Karpas-422 (cell line): ENCODE measurements at regions not wholly inside any gene's neighbourhood (a gene's known extent, or its start where the extent isn't known, plus 50 kb on each side); places are given as distances from the start of the nearest gene placed in this dataset.

Experiments
- DNase-seq: peaks from one replicate; pipeline ENCODE4 v3.0.0-alpha.2; 2015
- H2AFZ ChIP-seq: fragments of 200-600 bp; sonication (generic); 2 replicates; pipeline ENCODE4 v1.6.1; 2014; ENCODE audit warnings: antibody characterized with exemption, low read length, mixed read lengths
- H3K27ac ChIP-seq: fragments of 200-600 bp; sonication (generic); 2 replicates; pipeline ENCODE4 v1.5.1; 2014; ENCODE audit warnings: mild to moderate bottlenecking, low read length, moderate library complexity
- H3K27me3 ChIP-seq: fragments of 200-600 bp; sonication (generic); 2 replicates; pipeline ENCODE4 v1.6.1; 2014; ENCODE audit warnings: low read length, mixed read lengths
- H3K36me3 ChIP-seq: fragments of 200-600 bp; sonication (generic); 2 replicates; pipeline ENCODE4 v1.6.1; 2014; ENCODE audit warnings: low read length, mixed read lengths; ENCODE audit not compliant: insufficient read depth
- H3K4me1 ChIP-seq: fragments of 200-600 bp; sonication (generic); 2 replicates; pipeline ENCODE4 v1.6.1; 2014; ENCODE audit warnings: mild to moderate bottlenecking, low read length, mixed read lengths
- H3K4me2 ChIP-seq: fragments of 200-600 bp; sonication (generic); 2 replicates; pipeline ENCODE4 v1.6.1; 2014; ENCODE audit warnings: low read length, low read depth, mild to moderate bottlenecking; ENCODE audit not compliant: poor library complexity, severe bottlenecking
- H3K4me3 ChIP-seq: fragments of 200-600 bp; sonication (generic); 2 replicates; pipeline ENCODE4 v1.5.1; 2014; ENCODE audit warnings: mild to moderate bottlenecking, antibody characterized with exemption, low read length, mixed read lengths
- H3K79me2 ChIP-seq: fragments of 200-600 bp; sonication (generic); 2 replicates; pipeline ENCODE4 v1.6.1; 2014; ENCODE audit warnings: mild to moderate bottlenecking, low read length, mixed read lengths
- H3K9ac ChIP-seq: fragments of 200-600 bp; sonication (generic); 2 replicates; pipeline ENCODE4 v1.6.0; 2014; ENCODE audit warnings: low read length
- H3K9me2 ChIP-seq: fragments of 200-600 bp; sonication (generic), shearing (Covaris generic); replicated peaks from 2 replicates; pipeline ENCODE4 v1.6.0; 2014; ENCODE audit warnings: mild to moderate bottlenecking, low read length, moderate library complexity; ENCODE audit not compliant: insufficient read depth
- H3K9me3 ChIP-seq: fragments of 300-700, 200-600 bp; sonication (generic); 2 replicates; pipeline ENCODE4 v1.6.1; 2014; ENCODE audit warnings: low read length, mixed read lengths
- H4K20me1 ChIP-seq: fragments of 200-600 bp; sonication (generic); 2 replicates; pipeline ENCODE4 v1.6.1; 2014; ENCODE audit warnings: mild to moderate bottlenecking, antibody characterized with exemption, low read length, low read depth; ENCODE audit not compliant: insufficient read depth

DNA sequence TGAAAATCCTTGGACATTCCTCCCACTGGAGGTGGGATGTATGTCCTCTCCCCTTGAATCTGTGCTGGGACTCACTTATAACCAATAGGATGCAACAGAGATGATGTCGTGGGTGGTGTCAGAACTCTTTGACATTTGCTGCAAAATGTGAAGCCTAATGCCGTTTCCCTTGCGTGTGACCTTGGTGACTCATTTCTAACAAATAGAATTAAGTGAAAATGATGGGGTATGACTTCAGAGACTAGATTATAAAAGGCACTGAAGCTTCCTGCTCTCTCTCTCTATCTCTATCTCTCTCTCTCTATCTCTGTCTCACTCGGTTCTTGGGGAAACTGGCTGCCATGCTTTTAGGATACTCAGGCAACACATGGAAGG, 126.1 kb upstream of the STC2 start:
- DNase-seq, result no peak
- no peak overlapping the region for H3K4me2 ChIP-seq
- no peaks in the 10 kb centered on the region for H3K36me3 ChIP-seq
- H3K4me3 ChIP-seq, result no peak overlapping the region
- no peaks in the 10 kb centered on the region for H3K9me3 ChIP-seq
- no peaks in the 10 kb centered on the region for H3K9me2 ChIP-seq
- H2AFZ ChIP-seq, result no peak overlapping the region
- H3K27ac ChIP-seq, result no peak overlapping the region
- H4K20me1 ChIP-seq, result no peaks in the 10 kb centered on the region
- no peaks in the 10 kb centered on the region for H3K4me1 ChIP-seq
- 0 out of 2 replicates have a peak, but pooled peaks cover 2% of the 10 kb centered on the region for H3K27me3 ChIP-seq
- H3K9ac ChIP-seq, result no peak overlapping the region
- no peaks in the 10 kb centered on the region for H3K79me2 ChIP-seq

DNA sequence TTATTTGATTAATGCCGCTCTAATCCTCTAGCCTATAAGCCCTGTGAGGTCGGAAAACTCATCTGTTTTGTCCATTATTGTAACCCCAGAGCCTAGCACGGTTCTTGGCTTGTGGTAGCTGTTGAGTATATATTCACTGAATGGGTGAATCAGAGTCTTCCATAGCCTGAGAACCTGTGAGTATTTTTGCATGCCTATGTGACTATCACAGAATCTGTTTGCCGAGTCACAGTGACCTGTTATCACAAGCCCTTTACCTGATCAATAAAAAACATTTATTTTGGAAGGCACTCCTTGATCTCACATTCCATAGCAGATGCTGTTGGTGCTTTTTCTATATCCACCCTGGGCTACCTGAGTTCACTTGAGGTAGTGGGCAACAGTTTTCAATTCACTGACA, 125.0 kb upstream of the STC2 start:
- no peak overlapping the region for H3K4me2 ChIP-seq
- H3K79me2 ChIP-seq, result no peaks in the 10 kb centered on the region
- DNase-seq, result no peak
- no peak overlapping the region for H3K9ac ChIP-seq
- H3K27ac ChIP-seq, result no peak overlapping the region
- H2AFZ ChIP-seq, result no peak overlapping the region
- H3K4me1 ChIP-seq, result no peaks in the 10 kb centered on the region
- H3K9me2 ChIP-seq, result no peaks in the 10 kb centered on the region
- H4K20me1 ChIP-seq, result no peaks in the 10 kb centered on the region
- H3K36me3 ChIP-seq, result no peaks in the 10 kb centered on the region
- no peaks in the 10 kb centered on the region for H3K9me3 ChIP-seq
- no peaks in the 10 kb centered on the region for H3K27me3 ChIP-seq
- no peak overlapping the region for H3K4me3 ChIP-seq

DNA sequence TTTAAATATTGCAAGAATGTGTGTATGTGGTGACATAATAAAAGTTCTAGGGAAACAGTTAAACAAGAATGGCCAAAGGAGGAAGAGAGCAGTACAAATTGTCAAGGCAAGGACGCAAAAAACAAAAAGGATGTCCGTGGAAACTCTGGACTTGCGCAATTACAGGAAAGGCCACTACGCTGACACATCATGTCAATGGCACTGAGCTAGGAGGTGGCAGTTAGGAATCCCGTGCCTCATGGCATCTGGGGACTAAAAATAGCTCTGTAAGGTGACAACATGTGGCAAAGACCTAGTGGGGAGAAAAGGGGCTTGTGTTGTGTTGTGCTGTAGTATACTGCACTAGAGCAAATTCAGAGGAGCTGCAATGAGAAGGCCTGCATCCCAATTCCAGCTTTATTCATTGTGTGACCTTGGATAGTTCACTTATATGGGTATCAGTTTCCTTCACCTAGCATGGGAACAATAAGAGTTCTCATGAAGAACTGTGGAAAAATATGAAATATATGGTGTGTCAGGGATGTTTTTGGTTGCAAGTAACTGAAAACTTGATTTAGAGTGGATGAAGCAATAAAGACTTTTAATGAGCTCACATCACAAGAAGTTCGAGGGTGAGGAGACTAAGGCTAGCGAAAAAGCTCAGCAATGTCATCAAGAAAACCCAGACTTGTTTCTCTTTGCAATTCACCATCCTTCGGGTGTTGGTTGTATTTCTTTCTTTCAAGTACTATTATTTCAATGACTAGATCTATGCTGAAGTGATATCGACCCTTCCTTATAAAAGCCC, 124.1 kb upstream of the STC2 start:
- Histone ChIP-seq H3K36me3 (no peaks in the 10 kb centered on the region), H3K4me2 (no peak overlapping the region), H3K9me3 (no peaks in the 10 kb centered on the region), H2AFZ (no peak overlapping the region), H3K9ac (no peak overlapping the region), H3K9me2 (no peaks in the 10 kb centered on the region), H3K27me3 (no peaks in the 10 kb centered on the region), H3K4me1 (no peaks in the 10 kb centered on the region), H3K27ac (no peak overlapping the region), H4K20me1 (no peaks in the 10 kb centered on the region), H3K4me3 (no peak overlapping the region), H3K79me2 (no peaks in the 10 kb centered on the region)
- DNase-seq, result no peak

DNA sequence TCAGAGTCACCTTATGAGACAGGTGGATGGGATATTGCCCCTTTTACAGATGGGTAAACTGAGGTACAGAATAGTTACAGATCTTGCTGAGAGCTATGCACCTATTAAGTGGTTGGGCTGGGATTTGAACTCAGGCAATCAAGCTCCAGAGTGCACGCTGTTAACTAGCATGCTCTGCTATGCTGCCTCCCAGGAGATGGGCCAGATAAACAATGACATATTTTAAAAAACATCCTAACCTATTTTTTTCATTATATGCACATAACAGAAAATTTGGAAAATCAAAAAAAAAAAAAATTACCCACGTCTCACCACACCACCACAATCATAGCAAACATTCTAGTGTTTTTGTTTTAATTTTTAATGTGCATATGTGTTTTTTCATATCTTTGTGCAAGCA, 123.4 kb upstream of the STC2 start:
- H3K27me3 ChIP-seq, result no peaks in the 10 kb centered on the region
- H3K4me3 ChIP-seq, result no peak overlapping the region
- no peaks in the 10 kb centered on the region for H3K79me2 ChIP-seq
- no peak for DNase-seq
- H3K36me3 ChIP-seq, result no peaks in the 10 kb centered on the region
- peak overlapping the region; percentile 76 for H2AFZ ChIP-seq
- no peak overlapping the region for H3K9ac ChIP-seq
- no peaks in the 10 kb centered on the region for H3K9me2 ChIP-seq
- no peaks in the 10 kb centered on the region for H3K9me3 ChIP-seq
- no peaks in the 10 kb centered on the region for H4K20me1 ChIP-seq
- no peak overlapping the region for H3K27ac ChIP-seq
- H3K4me1 ChIP-seq, result no peaks in the 10 kb centered on the region
- no peak overlapping the region for H3K4me2 ChIP-seq

DNA sequence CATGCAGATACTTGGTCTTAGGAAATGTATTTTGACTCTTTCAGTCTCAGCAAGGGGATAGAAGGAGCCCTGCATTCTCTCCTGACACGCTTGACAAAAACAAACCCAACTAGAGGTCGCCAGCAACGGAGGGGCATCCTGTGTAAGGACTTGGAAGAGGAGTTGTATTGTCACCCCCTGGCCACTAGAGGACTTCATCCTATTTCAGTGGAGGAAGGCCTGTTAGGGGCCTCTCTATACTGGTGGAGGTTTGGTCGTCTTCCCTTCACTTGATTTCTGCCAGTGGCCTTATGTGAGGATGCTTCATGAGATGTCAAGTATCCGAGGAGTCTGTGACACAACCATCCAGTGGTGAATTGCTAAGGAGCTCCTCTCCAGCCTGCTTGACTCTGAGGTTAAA, 122.8 kb upstream of the STC2 start:
- Histone ChIP-seq H3K9me3 (no peaks in the 10 kb centered on the region), H2AFZ (peak overlapping the region; percentile 76), H3K79me2 (no peaks in the 10 kb centered on the region), H3K27me3 (no peaks in the 10 kb centered on the region), H4K20me1 (no peaks in the 10 kb centered on the region), H3K27ac (no peak overlapping the region), H3K4me2 (no peak overlapping the region), H3K36me3 (no peaks in the 10 kb centered on the region), H3K9ac (no peak overlapping the region), H3K4me3 (no peak overlapping the region), H3K4me1 (no peaks in the 10 kb centered on the region), H3K9me2 (no peaks in the 10 kb centered on the region)
- DNase-seq, result peak; percentile 75

DNA sequence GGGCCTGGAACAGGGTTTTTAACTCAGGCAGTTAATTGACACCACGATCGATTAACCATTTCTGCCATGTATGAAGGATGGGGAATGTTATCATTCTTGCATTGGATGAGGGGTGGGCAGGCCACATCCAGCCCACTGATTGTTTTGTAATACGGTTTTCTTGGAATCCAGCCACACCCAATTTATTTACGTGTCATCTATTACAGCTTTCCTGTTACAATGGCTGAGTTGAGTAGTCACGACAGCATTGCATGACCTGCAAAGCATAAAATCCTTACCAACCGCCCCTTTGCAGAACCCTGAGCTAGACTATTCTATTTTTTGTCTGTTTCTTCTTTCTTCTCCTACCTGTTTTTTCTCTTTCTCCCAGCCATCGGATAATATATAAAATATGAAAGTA, 122.0 kb upstream of the STC2 start:
- Histone ChIP-seq H3K9me3 (no peaks in the 10 kb centered on the region), H3K27me3 (no peaks in the 10 kb centered on the region), H3K9ac (no peak overlapping the region), H3K79me2 (no peaks in the 10 kb centered on the region), H3K4me1 (no peaks in the 10 kb centered on the region), H3K4me2 (no peak overlapping the region), H2AFZ (no peak overlapping the region), H4K20me1 (no peaks in the 10 kb centered on the region), H3K27ac (no peak overlapping the region), H3K9me2 (no peaks in the 10 kb centered on the region), H3K4me3 (no peak overlapping the region), H3K36me3 (no peaks in the 10 kb centered on the region)
- DNase-seq, result no peak

DNA sequence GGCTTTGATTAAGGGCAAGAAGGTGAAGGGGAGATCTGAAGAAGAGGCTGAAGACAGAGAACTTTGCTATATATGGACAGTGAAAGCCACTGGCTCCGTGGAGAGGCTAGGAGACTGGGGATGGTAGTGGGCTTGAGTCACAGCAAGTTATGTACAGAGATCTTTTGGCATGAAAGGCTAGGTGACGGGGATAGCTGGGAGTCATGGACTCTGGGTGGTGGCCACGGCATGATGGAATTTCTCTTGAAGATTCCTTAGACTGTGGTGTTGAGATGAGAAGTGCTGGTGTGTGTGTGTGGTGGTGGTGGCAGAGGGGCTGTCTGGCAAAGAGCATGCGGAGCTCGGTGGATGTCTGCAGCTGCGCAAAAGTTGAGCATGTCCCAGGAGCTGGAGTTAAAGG, 120.6 kb upstream of the STC2 start:
- Histone ChIP-seq H3K4me3 (no peak overlapping the region), H3K4me1 (no peaks in the 10 kb centered on the region), H3K36me3 (no peaks in the 10 kb centered on the region), H3K9ac (no peak overlapping the region), H3K4me2 (no peak overlapping the region), H4K20me1 (no peaks in the 10 kb centered on the region), H3K9me2 (no peaks in the 10 kb centered on the region), H3K27ac (no peak overlapping the region), H3K9me3 (no peaks in the 10 kb centered on the region), H2AFZ (no peak overlapping the region), H3K27me3 (no peaks in the 10 kb centered on the region), H3K79me2 (no peaks in the 10 kb centered on the region)
- DNase-seq, result no peak

DNA sequence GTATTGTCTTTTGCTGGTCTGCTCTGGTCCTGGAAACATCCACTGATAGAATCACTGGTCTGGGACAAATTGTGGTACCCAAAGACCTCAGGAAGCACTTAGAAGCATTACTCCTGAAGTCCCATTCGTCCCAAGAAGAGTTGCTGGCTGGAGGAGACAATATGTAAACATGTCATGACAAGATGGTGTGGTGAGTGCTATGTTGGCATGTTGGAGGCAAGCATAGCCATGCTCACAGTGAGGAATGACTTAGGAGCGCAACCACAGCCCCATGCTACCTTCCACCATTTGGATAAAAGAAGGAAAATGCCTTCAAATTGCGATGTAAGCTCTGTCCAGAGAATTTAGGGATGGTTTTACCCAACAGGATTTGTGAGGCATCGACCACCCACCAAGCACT, 115.8 kb upstream of the STC2 start:
- Histone ChIP-seq H3K9me3 (no peaks in the 10 kb centered on the region), H3K9me2 (no peaks in the 10 kb centered on the region), H3K4me1 (no peaks in the 10 kb centered on the region), H3K9ac (no peak overlapping the region), H3K4me2 (no peak overlapping the region), H3K79me2 (no peaks in the 10 kb centered on the region), H3K27me3 (no peaks in the 10 kb centered on the region), H3K36me3 (no peaks in the 10 kb centered on the region), H2AFZ (no peak overlapping the region), H3K4me3 (no peak overlapping the region), H4K20me1 (no peaks in the 10 kb centered on the region), H3K27ac (no peak overlapping the region)
- DNase-seq, result no peak
